NCI-H1417 treated with DMSO at 0.1 percent for 48 hours (cell line): ENCODE measurements at regions not wholly inside any gene's neighbourhood (a gene's known extent, or its start where the extent isn't known, plus 50 kb on each side); places are given as distances from the start of the nearest gene placed in this dataset.
"Not testable (repeated sequence)": the region's sequence is repeated elsewhere in the genome, so short reads cannot be mapped to it uniquely, and the experiment has no call there.

ENCODE experiments used
- DNase-seq: peaks from one replicate; lab custom pipeline; 2025; lab: John Stamatoyannopoulos, UW

DNA sequence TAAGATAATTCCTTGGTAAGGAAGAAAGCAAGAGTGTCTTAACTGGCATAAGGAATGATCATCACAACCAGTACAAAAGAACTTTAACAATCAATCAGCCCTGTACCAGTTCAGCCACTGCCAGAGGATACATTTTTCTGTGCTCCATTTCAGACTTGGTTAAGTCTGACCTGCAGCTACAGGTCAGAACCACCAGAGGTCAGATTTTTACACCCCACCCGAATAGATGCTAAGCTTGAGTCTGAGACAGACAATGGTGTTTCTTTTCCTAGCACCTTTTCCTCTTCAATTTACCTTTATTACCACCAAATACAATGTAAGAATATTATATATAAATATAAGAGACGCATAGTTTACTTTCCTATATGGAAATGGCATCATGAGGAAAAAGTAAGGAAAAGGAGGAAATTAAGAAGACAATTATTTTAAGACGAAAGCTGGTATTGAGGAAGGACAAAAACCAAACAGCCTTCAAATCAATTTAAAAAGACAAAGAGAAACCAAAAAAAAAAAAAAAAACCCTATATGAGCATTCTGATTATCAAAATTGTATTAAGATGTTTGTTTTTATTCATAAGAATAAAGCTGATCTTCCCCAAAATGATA lies 215.3 kb upstream of the TTC29 start:
- no peak for DNase-seq

DNA sequence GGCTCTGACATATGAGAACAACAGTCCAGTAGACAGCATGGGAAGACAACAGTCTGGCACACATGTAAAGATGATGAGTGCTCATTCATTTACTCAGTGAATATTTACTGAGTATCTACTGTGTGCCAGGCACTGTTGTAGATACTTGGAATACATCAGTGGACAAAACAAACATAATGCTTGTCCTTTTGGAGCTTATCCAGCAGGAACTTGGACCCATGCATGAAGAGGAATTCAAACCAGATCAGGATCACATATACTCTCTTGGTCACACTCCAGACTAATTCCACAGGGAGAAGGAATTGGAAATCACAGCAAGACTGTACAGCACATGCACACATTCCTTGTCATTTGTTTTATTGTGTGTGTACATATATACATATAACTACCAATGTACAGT lies 217.6 kb upstream of the TTC29 start:
- DNase-seq, result no peak

DNA sequence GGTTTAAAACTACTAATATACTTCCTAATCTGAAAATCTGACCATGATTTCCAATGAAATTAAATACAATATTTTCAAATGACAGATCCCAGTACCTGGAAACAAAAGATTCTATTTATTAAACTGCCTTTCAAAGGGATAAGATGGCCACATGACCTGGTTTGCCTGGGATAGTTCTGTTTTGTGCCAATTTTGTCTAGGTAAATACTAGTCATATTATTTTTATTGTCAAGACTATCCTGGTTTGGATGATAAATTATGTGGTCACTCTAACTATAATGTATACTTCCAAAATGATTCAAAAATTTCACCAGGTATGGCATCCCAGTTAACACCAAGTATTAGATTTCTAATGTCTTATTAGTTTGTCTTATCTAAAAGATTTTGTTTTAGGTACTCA lies 222.5 kb upstream of the TTC29 start:
- not testable (repeated sequence) for DNase-seq

DNA sequence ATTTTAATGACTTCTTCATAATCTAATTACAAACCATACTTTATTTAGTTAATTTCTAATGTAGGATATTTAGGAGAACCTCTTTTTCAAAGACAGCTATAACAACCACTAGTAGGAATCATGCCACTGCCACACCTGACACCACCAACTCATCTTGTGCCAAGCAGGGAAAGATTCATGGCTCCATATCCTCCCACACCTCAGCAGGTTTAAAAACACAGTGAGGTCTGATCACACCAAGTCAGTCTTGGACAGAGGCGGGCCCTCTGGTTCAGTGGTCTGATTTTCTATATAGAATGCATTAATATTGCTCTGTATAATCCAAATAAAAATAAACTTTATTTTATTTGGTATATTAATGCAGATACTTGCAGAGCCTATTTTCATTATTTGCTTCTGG lies 227.7 kb upstream of the TTC29 start:
- DNase-seq, result no peak

DNA sequence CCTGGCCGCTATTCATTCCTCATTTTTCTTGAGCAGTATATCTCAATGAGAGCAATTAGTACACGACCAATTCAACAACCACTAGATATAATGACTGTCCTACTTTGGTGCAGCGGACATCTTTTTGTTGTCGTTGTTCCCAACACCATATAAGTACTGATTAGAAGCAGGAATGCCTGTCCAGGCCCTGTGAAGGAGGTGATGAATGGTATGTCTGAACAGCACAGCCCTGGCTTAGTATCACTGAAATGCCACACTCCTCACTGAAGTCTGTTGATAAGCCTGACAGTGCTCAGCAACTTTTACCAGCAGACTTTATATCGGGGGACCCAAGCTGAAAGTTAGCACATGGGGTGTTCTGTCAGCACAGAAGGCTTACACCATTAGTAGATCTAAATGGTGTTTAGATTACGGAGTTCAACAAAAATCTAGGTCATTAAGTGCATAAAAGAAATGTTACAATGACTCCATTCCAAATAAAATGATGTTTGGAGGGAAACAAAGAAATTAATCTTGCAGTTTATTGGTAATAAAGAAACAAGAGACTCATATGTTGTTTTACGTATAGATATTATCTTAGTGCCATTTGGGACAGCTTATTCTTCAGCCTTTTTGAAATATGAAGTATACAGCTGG lies 228.3 kb upstream of the TTC29 start:
- no peak for DNase-seq

DNA sequence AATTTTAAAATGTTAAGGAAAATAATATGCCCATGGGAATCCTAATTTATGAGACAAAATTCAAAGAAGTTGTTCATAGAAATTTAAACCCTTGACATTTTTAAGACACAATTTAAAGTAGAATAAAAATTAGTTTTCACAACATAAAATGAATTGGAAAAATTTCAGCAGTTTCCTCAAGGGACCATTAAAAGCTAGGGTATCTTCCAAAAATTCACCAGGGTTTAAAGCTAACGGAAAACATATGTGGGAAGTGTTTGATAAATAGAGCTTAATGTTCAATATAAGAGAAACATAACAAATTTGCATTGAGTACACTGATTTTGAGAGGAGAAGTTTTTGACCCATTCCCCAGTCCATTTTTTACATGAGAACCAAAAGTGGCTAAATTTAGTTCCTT lies 228.9 kb upstream of the TTC29 start:
- no peak for DNase-seq

DNA sequence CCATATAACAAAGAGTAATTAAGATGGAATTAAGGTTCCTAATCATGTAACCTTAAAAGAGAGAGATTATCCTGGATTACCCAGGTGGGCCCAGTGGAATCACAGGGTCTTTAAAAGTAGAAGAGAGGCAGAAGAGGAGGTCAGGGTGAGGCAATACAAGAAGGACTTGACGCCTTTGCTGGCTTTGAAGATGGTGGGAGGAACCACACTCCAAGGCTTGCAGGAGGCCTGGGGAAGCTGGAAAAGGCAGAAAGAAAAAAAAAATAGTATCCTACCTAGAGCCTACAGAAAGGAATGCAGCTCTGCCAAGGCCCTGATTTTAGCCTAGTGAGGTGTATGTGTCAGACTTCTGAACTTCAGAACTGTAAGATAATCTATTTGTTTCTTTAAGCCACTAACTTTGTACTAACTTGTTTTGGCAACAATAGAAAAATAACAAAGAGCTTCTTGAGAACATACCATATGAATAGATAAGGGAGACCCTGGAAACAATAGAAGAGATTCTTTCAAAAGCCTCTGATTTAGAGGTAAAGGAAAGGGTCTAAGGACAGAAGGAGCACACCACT lies 229.9 kb upstream of the TTC29 start:
- no peak for DNase-seq

DNA sequence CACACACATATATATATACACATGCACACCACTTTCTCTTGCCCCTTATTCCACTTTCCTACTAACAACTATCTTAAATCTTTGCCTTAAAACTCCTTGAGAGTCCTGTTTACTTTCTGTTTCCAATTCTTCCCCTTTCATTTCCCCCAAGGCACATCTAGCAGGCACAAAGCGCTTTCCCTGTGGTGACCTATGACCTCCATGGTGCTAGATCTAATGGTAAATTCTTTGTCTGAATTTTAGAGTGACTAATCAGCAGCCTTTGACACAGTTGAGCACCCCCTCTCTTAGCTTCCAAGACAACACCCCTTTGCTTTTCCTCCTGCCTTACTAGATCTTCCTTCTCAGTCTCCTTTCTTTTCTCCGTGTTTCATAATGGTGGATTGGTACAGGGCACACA lies 236.4 kb upstream of the TTC29 start:
- DNase-seq, result no peak

DNA sequence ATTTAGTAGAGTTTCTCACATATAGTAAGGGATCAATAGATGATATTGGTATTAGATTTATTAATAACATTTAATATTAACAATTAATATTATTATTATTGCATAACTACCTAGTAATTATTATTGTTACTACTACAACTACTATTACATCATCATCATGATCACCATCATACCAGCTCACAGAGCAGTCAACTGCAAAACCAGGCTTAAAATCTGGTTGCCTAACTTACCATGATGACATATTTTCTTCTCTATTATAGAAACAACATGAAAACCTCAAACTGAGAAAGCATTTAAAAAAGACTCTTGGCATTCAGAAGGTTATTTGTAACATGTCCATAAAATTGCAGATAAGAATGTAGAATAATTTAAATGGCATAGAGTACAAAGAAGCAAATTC lies 247.0 kb upstream of the TTC29 start:
- no peak for DNase-seq

DNA sequence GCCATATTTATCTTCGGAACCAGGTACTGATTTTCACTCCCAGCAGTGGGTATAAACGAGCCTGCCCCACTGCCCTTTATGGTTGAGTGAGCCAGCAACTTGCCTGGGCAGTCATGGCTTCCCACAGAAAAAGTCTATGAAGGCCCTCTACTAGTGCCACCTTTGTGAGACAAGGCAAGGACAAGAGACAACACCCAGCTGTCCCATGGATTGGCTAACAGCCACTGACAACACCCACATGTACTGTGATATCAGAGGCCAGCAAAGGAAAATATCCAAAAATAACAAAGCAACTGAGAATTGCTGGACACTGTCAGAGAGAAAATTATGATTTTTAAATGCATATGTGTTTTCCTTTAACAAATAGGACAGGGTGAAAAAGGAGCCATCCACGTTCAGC lies 248.4 kb upstream of the TTC29 start:
- no peak for DNase-seq

DNA sequence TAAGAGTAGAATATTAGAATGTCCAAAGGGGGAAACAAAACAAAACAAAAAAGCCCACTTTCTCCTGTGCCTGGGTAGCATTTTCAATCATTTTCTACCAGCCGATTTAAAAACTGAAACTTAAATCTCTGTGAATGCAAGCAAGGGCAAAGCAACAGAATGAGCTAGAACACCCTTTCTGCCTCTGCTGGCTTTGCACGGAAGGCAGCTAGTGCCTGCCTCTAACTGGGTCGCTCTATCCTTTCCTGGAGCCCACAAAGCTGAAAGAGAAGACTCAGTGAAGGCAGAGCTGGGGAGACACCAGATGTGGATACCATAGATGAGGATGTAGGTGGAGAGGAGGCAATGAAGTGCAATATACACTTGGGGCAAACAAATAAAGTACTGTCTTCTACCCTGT lies 248.9 kb upstream of the TTC29 start:
- DNase-seq, result no peak

DNA sequence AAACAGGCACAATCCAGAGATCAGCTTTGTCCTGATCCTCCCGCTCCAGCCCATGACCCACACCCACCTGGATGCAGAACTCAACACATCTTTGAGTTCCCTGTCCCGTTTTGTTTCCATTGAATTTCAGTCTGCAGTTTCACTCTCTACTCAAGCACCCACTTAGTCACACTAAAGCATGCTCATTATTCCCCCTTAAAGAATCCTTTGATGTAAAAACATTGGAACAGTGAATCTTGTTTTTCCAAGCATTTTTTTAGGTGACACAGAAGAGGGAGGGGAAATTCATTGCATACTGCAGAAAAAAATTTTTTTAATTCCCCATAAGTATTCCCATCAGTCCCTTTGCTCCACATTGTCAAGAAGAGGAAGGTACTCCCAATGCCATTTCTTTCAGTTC lies 249.7 kb upstream of the TTC29 start:
- no peak for DNase-seq

DNA sequence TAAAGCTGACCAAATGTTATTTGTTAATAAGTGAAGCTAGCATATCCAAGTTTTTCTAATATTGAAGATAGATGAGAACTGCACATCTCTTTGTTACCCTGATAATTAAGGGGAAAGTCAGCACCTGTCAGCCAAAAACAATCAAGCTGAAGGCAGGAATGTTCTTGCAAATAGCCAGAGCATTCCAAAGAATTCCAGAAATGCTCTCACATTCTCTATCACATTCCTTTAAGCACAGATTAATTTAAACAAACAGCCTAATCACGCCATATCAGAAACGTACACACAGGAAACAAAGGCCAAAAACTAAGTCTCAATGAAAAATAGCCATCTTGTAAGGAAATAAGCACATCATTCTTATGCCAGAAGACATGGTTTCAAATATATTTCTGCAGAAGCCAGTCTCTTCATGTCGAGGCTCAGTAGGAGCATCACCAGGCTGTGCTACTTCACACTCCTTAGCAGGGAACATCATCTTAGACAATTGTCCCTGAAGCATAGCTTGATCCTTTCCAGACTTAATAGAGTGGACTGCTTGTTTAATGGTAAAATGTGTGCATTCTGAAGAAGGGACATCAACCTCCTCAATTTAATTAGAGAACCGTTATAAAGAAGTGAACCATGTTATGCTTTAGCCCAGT lies 252.9 kb upstream of the TTC29 start:
- no peak for DNase-seq

DNA sequence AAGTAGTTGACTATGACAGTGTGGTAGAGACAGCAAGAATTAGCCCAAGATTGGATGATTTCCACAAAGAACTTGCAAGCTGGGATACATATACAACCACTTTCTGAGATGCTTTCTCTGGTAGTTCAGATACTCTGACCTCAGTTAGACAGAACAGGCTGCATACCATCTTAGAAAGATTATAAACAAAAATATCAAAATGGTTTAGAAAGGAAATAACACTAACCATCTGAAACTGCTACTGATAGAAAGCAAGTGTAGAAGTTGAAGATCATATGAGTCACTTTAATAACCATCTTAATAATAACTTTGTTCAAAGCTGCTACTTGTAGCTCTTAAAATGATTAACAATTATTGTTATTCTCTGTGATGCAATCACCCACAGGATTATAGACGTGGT lies 255.4 kb upstream of the TTC29 start:
- DNase-seq, result no peak

DNA sequence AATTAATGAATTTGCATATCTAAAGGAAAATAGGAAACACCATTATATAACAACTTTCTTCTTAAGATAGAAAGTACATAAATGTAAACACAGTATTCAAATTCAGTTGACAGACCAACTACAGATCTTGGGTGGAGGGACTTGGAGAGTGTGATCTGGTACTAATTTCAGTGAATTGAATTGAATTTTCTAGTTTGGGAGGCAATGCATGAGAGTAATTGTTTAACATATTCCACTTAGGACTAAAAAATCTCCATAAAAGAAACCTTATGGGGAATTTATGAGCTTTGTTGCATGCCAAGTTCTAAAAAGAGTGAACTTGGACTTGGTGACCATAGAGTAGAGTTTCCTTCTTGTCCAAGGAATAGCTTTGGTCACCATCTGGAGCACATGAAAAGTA lies 261.1 kb upstream of the TTC29 start:
- DNase-seq, result no peak

DNA sequence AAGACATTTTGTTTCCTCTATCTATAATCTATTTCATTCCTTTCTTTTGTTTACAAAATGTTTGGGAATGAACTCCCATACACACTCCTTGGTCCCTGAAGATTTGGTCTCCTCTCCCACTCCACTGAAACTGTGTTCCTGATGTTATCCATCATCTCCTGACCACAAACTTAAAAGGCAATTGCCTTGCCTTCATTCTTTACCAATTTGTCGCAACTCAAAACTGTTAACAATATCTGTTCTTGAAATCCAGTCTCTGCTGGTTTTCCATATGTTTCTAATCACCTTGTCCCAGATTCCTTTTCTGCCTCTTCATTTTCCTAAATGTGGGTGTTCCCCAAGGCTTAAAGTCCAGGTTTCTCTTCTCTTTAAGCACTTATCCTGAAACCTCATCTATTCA lies 262.2 kb upstream of the TTC29 start:
- no peak for DNase-seq

DNA sequence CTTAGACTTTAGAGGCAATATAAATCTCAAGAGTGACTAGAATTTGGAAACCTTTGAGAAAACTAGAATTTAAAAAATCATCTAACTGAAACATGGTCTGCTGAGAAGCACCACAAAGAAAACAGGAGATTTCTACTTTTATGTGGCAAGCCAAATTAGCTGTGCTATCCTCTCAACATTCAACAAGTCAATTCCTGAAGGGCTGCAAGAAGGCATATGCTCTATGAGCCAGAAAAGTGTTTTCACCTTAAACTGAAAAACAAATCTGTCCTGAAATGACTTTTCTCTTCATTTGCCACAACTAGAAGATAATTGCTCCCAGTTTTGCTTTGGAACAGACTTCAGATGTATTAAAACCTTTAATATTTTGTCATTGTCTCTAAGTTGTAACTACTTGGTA lies 263.2 kb upstream of the EDNRA start:
- no peak for DNase-seq

DNA sequence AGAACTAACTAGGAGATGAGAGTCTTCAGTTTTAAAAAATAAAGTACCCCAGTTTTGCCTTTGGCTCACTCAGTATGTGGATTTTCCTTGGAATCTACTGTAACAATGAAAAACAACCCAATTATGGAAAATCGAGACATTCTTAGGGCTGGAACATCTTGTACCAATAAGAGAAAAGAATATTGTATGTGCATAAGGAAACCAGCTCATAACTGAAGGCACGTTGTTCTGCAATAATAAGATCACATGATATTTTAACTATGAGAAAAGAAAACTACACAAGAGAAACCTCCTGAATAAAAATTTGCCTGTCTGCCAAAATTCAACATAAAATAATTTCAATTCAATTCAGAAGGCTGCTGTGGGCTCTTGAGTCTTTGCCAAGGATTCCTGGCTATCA lies 261.8 kb upstream of the EDNRA start:
- DNase-seq, result no peak

DNA sequence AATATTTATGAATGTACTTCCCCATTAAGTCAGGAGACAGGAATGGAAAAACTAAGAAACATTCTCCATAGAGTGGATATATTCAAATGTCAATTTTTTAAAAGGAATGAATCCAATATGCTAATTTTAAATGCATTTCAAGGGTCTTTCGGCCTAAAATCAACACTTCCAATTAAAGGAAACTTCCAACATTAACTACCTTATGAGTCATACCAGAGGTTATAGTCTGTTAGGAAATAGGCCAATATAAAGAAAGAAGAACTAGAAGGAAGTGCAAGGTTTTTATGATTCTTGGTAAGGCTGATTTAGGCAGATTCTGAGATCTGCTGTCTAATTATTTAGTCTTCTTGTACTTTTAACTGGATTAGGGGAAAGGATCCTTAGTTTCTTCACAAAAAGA lies 260.1 kb upstream of the EDNRA start:
- no peak for DNase-seq

DNA sequence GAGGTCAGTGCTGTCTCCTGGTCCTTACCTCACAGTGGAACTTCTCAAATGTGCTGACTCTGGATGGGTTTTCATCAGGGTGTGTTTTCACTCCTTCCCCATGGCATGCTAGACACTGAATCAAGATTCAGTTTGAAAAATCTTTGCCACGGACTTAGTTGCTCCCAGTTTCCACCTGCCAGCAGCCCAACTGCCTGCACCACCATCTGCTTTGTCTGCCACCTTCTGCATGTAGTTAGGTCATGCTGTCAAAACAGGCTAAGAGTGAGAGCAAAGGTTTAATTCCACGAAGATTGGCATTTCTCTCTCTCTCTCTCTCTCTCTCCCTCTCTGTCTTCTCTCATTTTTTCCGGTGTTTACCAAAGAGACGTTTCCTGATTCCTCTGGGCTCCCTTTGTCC lies 258.0 kb upstream of the EDNRA start:
- DNase-seq, result no peak

DNA sequence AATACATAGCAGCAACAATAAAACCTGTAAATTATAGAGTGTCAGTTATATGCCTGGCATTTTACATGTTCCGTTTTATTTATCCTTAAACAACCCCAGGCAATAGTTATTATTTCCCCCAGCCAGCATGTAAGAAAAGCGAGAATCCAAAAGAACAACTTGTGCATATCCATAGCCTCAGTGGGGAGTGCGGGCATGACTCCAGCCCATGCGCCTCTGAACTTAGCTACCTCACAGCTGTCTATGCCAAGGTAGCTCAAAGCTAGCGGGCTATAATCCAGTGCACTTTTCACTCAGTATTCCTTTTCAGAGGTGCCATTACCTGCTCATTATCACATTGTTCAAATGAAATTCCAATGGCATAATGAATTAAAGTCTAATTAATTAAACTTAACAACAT lies 257.3 kb upstream of the EDNRA start:
- no peak for DNase-seq

DNA sequence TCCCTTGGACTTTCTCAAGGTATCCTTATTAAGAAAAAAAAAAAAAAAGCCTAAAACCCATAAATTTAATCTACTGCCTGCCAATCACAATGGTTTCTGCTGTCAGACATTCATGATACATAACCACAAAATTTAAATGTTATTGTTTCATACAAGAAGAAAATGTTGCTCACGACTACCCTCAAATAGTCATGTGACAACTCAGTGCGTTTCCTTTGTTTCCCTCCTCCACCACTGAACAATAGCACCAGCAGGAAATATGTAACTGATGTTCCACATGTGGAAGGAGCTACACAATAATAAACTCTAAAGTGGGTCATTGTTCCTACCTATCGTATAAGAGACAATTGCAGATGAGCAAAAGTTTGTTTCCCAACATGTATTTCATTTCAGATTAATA lies 244.1 kb upstream of the EDNRA start:
- DNase-seq, result no peak

DNA sequence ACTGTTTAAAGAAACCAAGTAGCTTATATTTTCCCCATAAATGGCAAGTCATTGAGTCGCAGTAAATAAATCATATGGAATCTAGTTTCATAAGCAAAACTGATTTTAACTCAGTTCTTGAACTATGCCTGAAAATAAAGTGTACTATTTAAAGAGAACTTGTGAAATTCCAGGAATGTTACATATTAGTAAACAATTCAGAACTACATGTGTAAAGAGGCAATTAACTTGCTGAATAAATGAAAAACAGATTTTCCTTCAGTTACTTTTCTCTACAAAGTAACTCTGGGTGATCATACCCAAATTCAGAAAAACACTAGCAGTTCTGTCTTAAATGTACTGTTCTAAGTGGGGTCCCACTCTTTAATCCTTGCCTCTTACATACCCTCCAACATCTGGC lies 236.1 kb upstream of the EDNRA start:
- DNase-seq, result no peak

DNA sequence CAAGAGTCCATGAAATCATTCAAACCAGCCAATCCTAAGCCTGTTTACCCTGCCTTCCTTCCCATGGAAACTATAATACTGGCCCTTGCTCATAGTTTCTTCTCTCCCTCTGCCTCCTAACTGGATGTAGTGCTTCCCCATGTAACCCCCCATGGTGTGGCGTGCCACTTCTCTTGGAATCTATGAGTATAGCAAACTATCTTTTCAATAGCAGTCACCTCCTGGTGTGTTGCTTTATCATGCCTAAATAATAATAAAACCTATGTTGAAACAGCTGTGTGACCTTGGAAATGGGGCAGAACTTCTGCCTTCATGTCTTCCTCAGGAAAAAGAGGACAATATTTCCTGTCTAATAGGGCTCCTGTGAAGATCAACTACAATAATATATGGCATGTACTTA lies 234.8 kb upstream of the EDNRA start:
- DNase-seq, result no peak
